ENCODE measurements at regions not wholly inside any gene's neighbourhood (a gene's known extent, or its start where the extent isn't known, plus 50 kb on each side); places are given as distances from the start of the nearest gene placed in this dataset.

- 55 to 57% methylated on average over 3 of the region's 3 CpGs for WGBS, 2 donors
- Histone ChIP-seq H3K4me1 (ENCODE audit: control insufficient read depth in 1 of 2, insufficient read depth in 2 of 2, low read length in 2 of 2) (no peaks in the 10 kb centered on the region), H3K36me3 (ENCODE audit: control insufficient read depth in 1 of 2, insufficient read depth in 2 of 2, low read length in 1 of 2) (no peaks in the 10 kb centered on the region), H3K27ac (ENCODE audit: low read depth in 1 of 2, low read length in 2 of 2) (no peak overlapping the region), H3K9me3 (ENCODE audit: control insufficient read depth, low read length) (peaks cover 2% of the 10 kb centered on the region), H3K27me3 (ENCODE audit: control insufficient read depth in 1 of 2, insufficient read depth in 2 of 2, low read length in 1 of 2) (no peaks in the 10 kb centered on the region), H3K4me3 (ENCODE audit: low read length in 2 of 2) (no peak overlapping the region)
- DNase-seq (no peak), ATAC-seq (ENCODE audit: low FRiP score) (no peak)
- intact Hi-C loops (cut with DNase I) = no loop called here
Observed at GRCh38 chr9:73782166-73782565, 630.5 kb downstream of the ANXA1 start.

- no peak for DNase-seq
- no peaks in the 10 kb centered on the region for H3K9me3 ChIP-seq (ENCODE audit: control insufficient read depth, low read length)
- no peak for ATAC-seq (ENCODE audit: low FRiP score)
Observed at GRCh38 chr9:73799446-73799845, 647.8 kb downstream of the ANXA1 start.

GRCh38 chr9:73805111-73805510 lies 653.4 kb downstream of the ANXA1 start:
- DNase-seq (no peak), ATAC-seq (ENCODE audit: low FRiP score) (no peak)
- H3K36me3 ChIP-seq (ENCODE audit: control insufficient read depth in 1 of 2, insufficient read depth in 2 of 2, low read length in 1 of 2) = no peaks in the 10 kb centered on the region
- no peaks in the 10 kb centered on the region for H3K9me3 ChIP-seq (ENCODE audit: control insufficient read depth, low read length)
- no peak overlapping the region for H3K4me3 ChIP-seq (ENCODE audit: low read length in 2 of 2)
- H3K27me3 ChIP-seq (ENCODE audit: control insufficient read depth in 1 of 2, insufficient read depth in 2 of 2, low read length in 1 of 2) = no peaks in the 10 kb centered on the region
- no peaks in the 10 kb centered on the region for H3K4me1 ChIP-seq (ENCODE audit: control insufficient read depth in 1 of 2, insufficient read depth in 2 of 2, low read length in 2 of 2)
- H3K27ac ChIP-seq (ENCODE audit: low read depth in 1 of 2, low read length in 2 of 2) = no peak overlapping the region
- WGBS, 2 donors = 7 to 13% methylated on average over 2 of the region's 2 CpGs
- intact Hi-C loops (cut with DNase I) = no loop called here

More at GRCh38 chr9:73799446-73799845, 647.8 kb downstream of the ANXA1 start:
- no peak overlapping the region for H3K4me3 ChIP-seq (ENCODE audit: low read length in 2 of 2)
- H3K36me3 ChIP-seq (ENCODE audit: control insufficient read depth in 1 of 2, insufficient read depth in 2 of 2, low read length in 1 of 2) = no peaks in the 10 kb centered on the region
- H3K4me1 ChIP-seq (ENCODE audit: control insufficient read depth in 1 of 2, insufficient read depth in 2 of 2, low read length in 2 of 2) = no peaks in the 10 kb centered on the region
- no peaks in the 10 kb centered on the region for H3K27me3 ChIP-seq (ENCODE audit: control insufficient read depth in 1 of 2, insufficient read depth in 2 of 2, low read length in 1 of 2)
- intact Hi-C loops (cut with DNase I) = no loop called here
- H3K27ac ChIP-seq (ENCODE audit: low read depth in 1 of 2, low read length in 2 of 2) = no peak overlapping the region

GRCh38 chr9:73805853-73806458 lies 654.3 kb downstream of the ANXA1 start:
- H3K27ac ChIP-seq (ENCODE audit: low read depth in 1 of 2, low read length in 2 of 2) = no peak overlapping the region
- ATAC-seq (ENCODE audit: low FRiP score) = no peak
- no peaks in the 10 kb centered on the region for H3K36me3 ChIP-seq (ENCODE audit: control insufficient read depth in 1 of 2, insufficient read depth in 2 of 2, low read length in 1 of 2)
- H3K4me3 ChIP-seq (ENCODE audit: low read length in 2 of 2) = no peak overlapping the region
- no peaks in the 10 kb centered on the region for H3K9me3 ChIP-seq (ENCODE audit: control insufficient read depth, low read length)
- WGBS, 2 donors = 70 to 78% methylated on average over 1 of the region's 1 CpG
- H3K4me1 ChIP-seq (ENCODE audit: control insufficient read depth in 1 of 2, insufficient read depth in 2 of 2, low read length in 2 of 2) = no peaks in the 10 kb centered on the region
- DNase-seq = no peak
- intact Hi-C loops (cut with DNase I) = no loop called here
- no peaks in the 10 kb centered on the region for H3K27me3 ChIP-seq (ENCODE audit: control insufficient read depth in 1 of 2, insufficient read depth in 2 of 2, low read length in 1 of 2)

GRCh38 chr9:73806876-73807275 lies 655.2 kb downstream of the ANXA1 start:
- Histone ChIP-seq H3K4me3 (ENCODE audit: low read length in 2 of 2) (no peak overlapping the region), H3K36me3 (ENCODE audit: control insufficient read depth in 1 of 2, insufficient read depth in 2 of 2, low read length in 1 of 2) (no peaks in the 10 kb centered on the region), H3K27me3 (ENCODE audit: control insufficient read depth in 1 of 2, insufficient read depth in 2 of 2, low read length in 1 of 2) (no peaks in the 10 kb centered on the region), H3K4me1 (ENCODE audit: control insufficient read depth in 1 of 2, insufficient read depth in 2 of 2, low read length in 2 of 2) (no peaks in the 10 kb centered on the region), H3K27ac (ENCODE audit: low read depth in 1 of 2, low read length in 2 of 2) (no peak overlapping the region), H3K9me3 (ENCODE audit: control insufficient read depth, low read length) (no peaks in the 10 kb centered on the region)
- ATAC-seq (ENCODE audit: low FRiP score) = no peak
- intact Hi-C loops (cut with DNase I) = no loop called here
- DNase-seq = no peak
- 42 to 43% methylated on average over 2 of the region's 2 CpGs for WGBS, 2 donors

- DNase-seq (no peak), ATAC-seq (ENCODE audit: low FRiP score) (no peak)
- Histone ChIP-seq H3K4me1 (ENCODE audit: control insufficient read depth in 1 of 2, insufficient read depth in 2 of 2, low read length in 2 of 2) (no peaks in the 10 kb centered on the region), H3K36me3 (ENCODE audit: control insufficient read depth in 1 of 2, insufficient read depth in 2 of 2, low read length in 1 of 2) (no peaks in the 10 kb centered on the region), H3K9me3 (ENCODE audit: control insufficient read depth, low read length) (no peaks in the 10 kb centered on the region), H3K27me3 (ENCODE audit: control insufficient read depth in 1 of 2, insufficient read depth in 2 of 2, low read length in 1 of 2) (no peaks in the 10 kb centered on the region), H3K27ac (ENCODE audit: low read depth in 1 of 2, low read length in 2 of 2) (no peak overlapping the region), H3K4me3 (ENCODE audit: low read length in 2 of 2) (no peak overlapping the region)
- WGBS, 2 donors = 78 to 79% methylated on average over 1 of the region's 1 CpG
- intact Hi-C loops (cut with DNase I) = no loop called here
Observed at GRCh38 chr9:73807952-73808351, 656.3 kb downstream of the ANXA1 start.

- Histone ChIP-seq H3K36me3 (ENCODE audit: control insufficient read depth in 1 of 2, insufficient read depth in 2 of 2, low read length in 1 of 2) (no peaks in the 10 kb centered on the region), H3K4me3 (ENCODE audit: low read length in 2 of 2) (no peak overlapping the region), H3K9me3 (ENCODE audit: control insufficient read depth, low read length) (no peaks in the 10 kb centered on the region), H3K4me1 (ENCODE audit: control insufficient read depth in 1 of 2, insufficient read depth in 2 of 2, low read length in 2 of 2) (no peaks in the 10 kb centered on the region), H3K27me3 (ENCODE audit: control insufficient read depth in 1 of 2, insufficient read depth in 2 of 2, low read length in 1 of 2) (no peaks in the 10 kb centered on the region), H3K27ac (ENCODE audit: low read depth in 1 of 2, low read length in 2 of 2) (no peak overlapping the region)
- ATAC-seq (ENCODE audit: low FRiP score) (no peak), DNase-seq (no peak)
- intact Hi-C loops (cut with DNase I) = no loop called here
- WGBS, 2 donors = 53 to 57% methylated on average over 3 of the region's 3 CpGs
Observed at GRCh38 chr9:73810585-73811215, 659.0 kb downstream of the ANXA1 start.

GRCh38 chr9:73813546-73813945 lies 661.9 kb downstream of the ANXA1 start:
- Histone ChIP-seq H3K4me1 (ENCODE audit: control insufficient read depth in 1 of 2, insufficient read depth in 2 of 2, low read length in 2 of 2) (no peaks in the 10 kb centered on the region), H3K27me3 (ENCODE audit: control insufficient read depth in 1 of 2, insufficient read depth in 2 of 2, low read length in 1 of 2) (no peaks in the 10 kb centered on the region), H3K4me3 (ENCODE audit: low read length in 2 of 2) (no peak overlapping the region), H3K27ac (ENCODE audit: low read depth in 1 of 2, low read length in 2 of 2) (no peak overlapping the region), H3K9me3 (ENCODE audit: control insufficient read depth, low read length) (no peaks in the 10 kb centered on the region), H3K36me3 (ENCODE audit: control insufficient read depth in 1 of 2, insufficient read depth in 2 of 2, low read length in 1 of 2) (no peaks in the 10 kb centered on the region)
- WGBS, 2 donors = 78 to 81% methylated on average over 2 of the region's 2 CpGs
- DNase-seq (no peak), ATAC-seq (ENCODE audit: low FRiP score) (no peak)
- intact Hi-C loops (cut with DNase I) = no loop called here

- WGBS, 2 donors = 71 to 74% methylated on average over 12 of the region's 12 CpGs
- intact Hi-C loops (cut with DNase I) = no loop called here
- Histone ChIP-seq H3K27me3 (ENCODE audit: control insufficient read depth in 1 of 2, insufficient read depth in 2 of 2, low read length in 1 of 2) (no peaks in the 10 kb centered on the region), H3K27ac (ENCODE audit: low read depth in 1 of 2, low read length in 2 of 2) (no peak overlapping the region), H3K4me3 (ENCODE audit: low read length in 2 of 2) (no peak overlapping the region), H3K36me3 (ENCODE audit: control insufficient read depth in 1 of 2, insufficient read depth in 2 of 2, low read length in 1 of 2) (no peaks in the 10 kb centered on the region), H3K4me1 (ENCODE audit: control insufficient read depth in 1 of 2, insufficient read depth in 2 of 2, low read length in 2 of 2) (no peaks in the 10 kb centered on the region), H3K9me3 (ENCODE audit: control insufficient read depth, low read length) (no peaks in the 10 kb centered on the region)
- no peak for DNase-seq
- ATAC-seq (ENCODE audit: low FRiP score) = no peak
Observed at GRCh38 chr9:73816905-73817304, 665.2 kb downstream of the ANXA1 start.
